ENCODE measurements at regions not wholly inside any gene's neighbourhood (a gene's known extent, or its start where the extent isn't known, plus 50 kb on each side); places are given as distances from the start of the nearest gene placed in this dataset.
"Not testable (repeated sequence)": the region's sequence is repeated elsewhere in the genome, so short reads cannot be mapped to it uniquely, and the experiment has no call there.

- TF ChIP-seq, protein P1, sequence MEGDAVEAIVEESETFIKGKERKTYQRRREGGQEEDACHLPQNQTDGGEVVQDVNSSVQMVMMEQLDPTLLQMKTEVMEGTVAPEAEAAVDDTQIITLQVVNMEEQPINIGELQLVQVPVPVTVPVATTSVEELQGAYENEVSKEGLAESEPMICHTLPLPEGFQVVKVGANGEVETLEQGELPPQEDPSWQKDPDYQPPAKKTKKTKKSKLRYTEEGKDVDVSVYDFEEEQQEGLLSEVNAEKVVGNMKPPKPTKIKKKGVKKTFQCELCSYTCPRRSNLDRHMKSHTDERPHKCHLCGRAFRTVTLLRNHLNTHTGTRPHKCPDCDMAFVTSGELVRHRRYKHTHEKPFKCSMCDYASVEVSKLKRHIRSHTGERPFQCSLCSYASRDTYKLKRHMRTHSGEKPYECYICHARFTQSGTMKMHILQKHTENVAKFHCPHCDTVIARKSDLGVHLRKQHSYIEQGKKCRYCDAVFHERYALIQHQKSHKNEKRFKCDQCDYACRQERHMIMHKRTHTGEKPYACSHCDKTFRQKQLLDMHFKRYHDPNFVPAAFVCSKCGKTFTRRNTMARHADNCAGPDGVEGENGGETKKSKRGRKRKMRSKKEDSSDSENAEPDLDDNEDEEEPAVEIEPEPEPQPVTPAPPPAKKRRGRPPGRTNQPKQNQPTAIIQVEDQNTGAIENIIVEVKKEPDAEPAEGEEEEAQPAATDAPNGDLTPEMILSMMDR (IDR thresholded peaks at IDR 0.05; ENCODE audit: borderline replicate concordance, insufficient read depth, low read depth, low read length) = no peak
Observed at GRCh38 chr3:104018541-104018940, 1348.2 kb upstream of the ALCAM start.

GRCh38 chr3:104031598-104031997, 1335.1 kb upstream of the ALCAM start:
- H3K4me3 ChIP-seq (ENCODE audit: low read depth, low read length) = no peak overlapping the region
- TF ChIP-seq, protein P1 (IDR thresholded peaks at IDR 0.05; ENCODE audit: borderline replicate concordance, insufficient read depth, low read depth, low read length) = no peak

More at GRCh38 chr3:104018541-104018940, 1348.2 kb upstream of the ALCAM start:
- H3K4me3 ChIP-seq (ENCODE audit: low read depth, low read length) = no peak overlapping the region

- no peak overlapping the region for H3K4me3 ChIP-seq (ENCODE audit: low read depth, low read length)
- TF ChIP-seq, protein P1 (IDR thresholded peaks at IDR 0.05; ENCODE audit: borderline replicate concordance, insufficient read depth, low read depth, low read length) = no peak
Observed at GRCh38 chr3:104032283-104032682, 1334.4 kb upstream of the ALCAM start.

DNA sequence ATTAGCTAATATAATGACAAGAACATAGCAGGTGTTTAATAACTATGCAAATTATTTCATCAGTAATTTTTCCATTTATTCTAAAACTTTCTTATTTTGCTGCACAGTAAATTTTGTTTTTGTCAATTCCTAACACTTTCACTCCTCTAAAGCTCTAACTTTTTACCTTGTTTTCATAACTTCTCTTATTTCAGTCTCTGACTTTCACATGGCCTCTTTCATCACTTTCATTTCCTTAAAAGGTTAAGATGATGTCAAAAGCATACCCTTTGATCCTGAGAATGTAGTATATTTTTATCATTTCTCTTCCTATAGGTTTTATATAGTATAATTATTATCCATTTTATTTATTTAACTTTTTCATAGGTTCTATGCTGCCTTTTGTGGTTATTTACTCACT, 1325.8 kb upstream of the ALCAM start:
- H3K4me3 ChIP-seq (ENCODE audit: low read depth, low read length) = no peak overlapping the region
- TF ChIP-seq, protein P1 (IDR thresholded peaks at IDR 0.05; ENCODE audit: borderline replicate concordance, insufficient read depth, low read depth, low read length) = no peak

DNA sequence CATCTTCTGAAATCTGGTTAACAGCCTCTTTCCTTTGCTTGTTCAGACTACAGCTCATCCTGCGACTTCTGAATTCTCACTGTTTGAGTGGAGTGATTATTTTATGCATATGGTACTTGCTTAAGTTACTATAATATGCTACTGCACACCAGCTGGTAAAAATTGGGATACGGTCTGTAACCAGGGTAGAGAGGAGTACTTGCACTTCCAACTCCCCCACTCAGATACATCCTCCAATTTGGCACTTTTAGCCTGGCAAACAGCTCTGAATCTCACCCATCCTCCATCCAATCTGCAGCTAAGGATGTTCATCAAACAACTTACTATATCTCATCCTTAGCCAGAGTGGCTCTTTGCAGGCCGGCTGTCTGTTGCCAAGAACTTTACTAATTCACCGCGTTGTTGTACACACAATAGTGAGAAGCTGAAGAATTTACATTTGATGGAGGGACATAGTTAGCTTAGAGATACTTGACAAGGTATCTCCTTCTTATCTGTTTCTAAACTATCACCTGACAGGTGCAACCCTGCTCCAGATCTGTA, 1323.6 kb upstream of the ALCAM start:
- H3K4me3 ChIP-seq (ENCODE audit: low read depth, low read length) = not testable (repeated sequence)

DNA sequence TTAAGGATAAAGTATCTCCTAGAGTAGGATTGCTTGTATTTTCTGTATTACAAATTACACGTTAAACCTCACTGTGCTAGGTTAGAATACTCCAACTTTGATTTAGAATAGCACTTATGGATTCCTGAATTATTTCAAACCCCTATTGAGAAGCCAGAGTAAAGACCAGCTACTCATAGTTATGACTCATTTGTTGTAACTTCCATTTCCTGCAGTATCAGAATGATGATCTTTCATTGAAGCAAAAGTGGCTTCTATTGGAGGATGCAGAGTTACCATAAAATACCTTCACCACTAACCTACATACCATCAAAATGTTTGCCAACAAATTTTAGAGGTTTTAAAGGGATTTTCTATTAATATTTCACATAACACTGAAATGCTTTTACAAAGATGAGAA, 1322.7 kb upstream of the ALCAM start:
- H3K4me3 ChIP-seq (ENCODE audit: low read depth, low read length) = no peak overlapping the region
- TF ChIP-seq, protein P1 (IDR thresholded peaks at IDR 0.05; ENCODE audit: borderline replicate concordance, insufficient read depth, low read depth, low read length) = no peak

DNA sequence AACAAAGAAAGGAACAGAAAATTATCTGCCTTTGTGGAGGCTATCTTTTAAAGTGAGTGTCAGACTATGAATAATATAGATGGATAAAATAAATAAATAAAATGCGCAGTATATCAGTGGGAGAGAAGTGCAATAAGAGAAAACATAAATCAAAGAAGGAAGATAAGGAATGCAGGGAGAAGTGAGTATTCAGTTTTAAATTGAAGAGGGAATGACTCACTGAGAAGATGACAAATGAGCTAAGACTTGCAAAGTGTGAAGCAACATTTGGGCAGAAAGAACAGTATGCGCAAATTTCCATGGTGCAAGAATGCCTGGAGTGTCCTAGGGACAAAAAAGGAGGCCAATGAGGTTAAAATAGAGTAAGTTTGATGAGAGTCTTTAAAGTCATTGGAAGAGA, 1300.1 kb upstream of the ALCAM start:
- TF ChIP-seq, protein P1 (IDR thresholded peaks at IDR 0.05; ENCODE audit: borderline replicate concordance, insufficient read depth, low read depth, low read length) = no peak

GRCh38 chr3:104069114-104069513, 1297.6 kb upstream of the ALCAM start:
- H3K4me3 ChIP-seq (ENCODE audit: low read depth, low read length) = no peak overlapping the region
- TF ChIP-seq, protein P1 (IDR thresholded peaks at IDR 0.05; ENCODE audit: borderline replicate concordance, insufficient read depth, low read depth, low read length) = no peak

More for the DNA sequence above, 1300.1 kb upstream of the ALCAM start:
- H3K4me3 ChIP-seq (ENCODE audit: low read depth, low read length) = no peak overlapping the region
